AG09319 (cell line): ENCODE measurements at regions not wholly inside any gene's neighbourhood (a gene's known extent, or its start where the extent isn't known, plus 50 kb on each side); places are given as distances from the start of the nearest gene placed in this dataset.

ENCODE experiments used
- DNase-seq: peaks from one replicate; pipeline ENCODE4 v3.0.0-alpha.2; 2010; ENCODE audit warnings: low read depth; ENCODE audit errors: extremely low read depth
- TF ChIP-seq, protein P1 (sequence below): IDR thresholded peaks from 2 replicates; pipeline ENCODE4 v1.5.1; 2011; ENCODE audit warnings: low read depth, mild to moderate bottlenecking, inconsistent platforms, low read length, moderate library complexity

GRCh38 chr3:170814822-170815221 is 55.2 kb downstream of the RPL22L1 start:
- TF ChIP-seq, protein P1, sequence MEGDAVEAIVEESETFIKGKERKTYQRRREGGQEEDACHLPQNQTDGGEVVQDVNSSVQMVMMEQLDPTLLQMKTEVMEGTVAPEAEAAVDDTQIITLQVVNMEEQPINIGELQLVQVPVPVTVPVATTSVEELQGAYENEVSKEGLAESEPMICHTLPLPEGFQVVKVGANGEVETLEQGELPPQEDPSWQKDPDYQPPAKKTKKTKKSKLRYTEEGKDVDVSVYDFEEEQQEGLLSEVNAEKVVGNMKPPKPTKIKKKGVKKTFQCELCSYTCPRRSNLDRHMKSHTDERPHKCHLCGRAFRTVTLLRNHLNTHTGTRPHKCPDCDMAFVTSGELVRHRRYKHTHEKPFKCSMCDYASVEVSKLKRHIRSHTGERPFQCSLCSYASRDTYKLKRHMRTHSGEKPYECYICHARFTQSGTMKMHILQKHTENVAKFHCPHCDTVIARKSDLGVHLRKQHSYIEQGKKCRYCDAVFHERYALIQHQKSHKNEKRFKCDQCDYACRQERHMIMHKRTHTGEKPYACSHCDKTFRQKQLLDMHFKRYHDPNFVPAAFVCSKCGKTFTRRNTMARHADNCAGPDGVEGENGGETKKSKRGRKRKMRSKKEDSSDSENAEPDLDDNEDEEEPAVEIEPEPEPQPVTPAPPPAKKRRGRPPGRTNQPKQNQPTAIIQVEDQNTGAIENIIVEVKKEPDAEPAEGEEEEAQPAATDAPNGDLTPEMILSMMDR, result no peak
- DNase-seq, result no peak

DNA sequence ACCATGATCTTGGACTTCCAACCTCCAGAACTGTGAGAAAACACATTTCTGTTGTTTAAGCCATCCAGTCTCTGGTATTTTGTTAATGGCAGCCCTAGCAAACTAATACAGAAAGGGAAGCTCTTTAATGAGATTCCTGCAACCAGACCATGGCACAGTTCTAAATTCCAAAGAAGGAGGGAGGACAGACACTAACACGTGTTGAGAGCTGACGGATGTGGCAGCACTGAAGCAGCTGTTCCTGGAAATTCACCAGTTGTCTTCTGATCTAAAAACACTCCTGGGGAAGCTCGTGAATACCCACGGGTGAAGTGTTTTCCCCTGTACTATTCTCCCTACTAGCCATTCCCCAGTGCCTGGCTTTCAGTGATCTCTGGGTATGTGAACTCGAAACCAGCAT is 56.7 kb downstream of the RPL22L1 start:
- DNase-seq, result no peak
- TF ChIP-seq, protein P1, result no peak

DNA sequence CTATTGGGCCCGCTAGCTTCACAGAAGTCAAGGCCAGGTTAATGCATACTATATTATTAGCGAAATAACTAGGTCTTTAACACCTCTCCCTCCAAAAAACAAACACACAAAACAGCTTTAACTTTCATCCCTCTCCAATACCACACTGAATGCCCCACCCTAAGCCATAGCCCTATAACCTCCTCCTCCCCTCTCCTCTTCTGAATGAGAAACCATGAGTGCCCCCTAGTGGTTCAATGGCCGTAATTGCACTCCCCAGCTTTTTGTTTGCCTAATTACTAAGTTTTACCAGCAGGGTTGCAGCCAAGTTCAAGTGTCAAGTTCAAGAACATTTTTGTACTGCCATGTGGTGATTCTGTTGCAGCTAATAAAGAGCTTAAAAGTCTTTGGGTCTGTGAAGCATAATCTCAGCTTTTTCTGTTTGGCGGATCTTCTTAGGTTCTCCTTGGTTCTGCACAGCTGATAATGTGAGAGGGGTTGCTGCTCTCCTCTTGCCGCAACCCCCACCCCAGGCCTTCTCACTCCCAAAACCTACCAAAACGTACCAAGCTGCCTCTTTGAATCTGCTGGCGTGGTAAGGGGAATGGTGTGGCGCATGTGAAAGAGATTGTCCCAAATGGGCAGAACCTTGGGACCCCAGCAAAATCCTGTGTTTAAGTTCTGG is 57.9 kb downstream of the RPL22L1 start:
- TF ChIP-seq, protein P1, result peak; percentile 84
- DNase-seq, result peak; percentile 63

GRCh38 chr3:170811515-170811914 is 58.5 kb downstream of the RPL22L1 start:
- no peak for DNase-seq
- TF ChIP-seq, protein P1, result no peak

DNA sequence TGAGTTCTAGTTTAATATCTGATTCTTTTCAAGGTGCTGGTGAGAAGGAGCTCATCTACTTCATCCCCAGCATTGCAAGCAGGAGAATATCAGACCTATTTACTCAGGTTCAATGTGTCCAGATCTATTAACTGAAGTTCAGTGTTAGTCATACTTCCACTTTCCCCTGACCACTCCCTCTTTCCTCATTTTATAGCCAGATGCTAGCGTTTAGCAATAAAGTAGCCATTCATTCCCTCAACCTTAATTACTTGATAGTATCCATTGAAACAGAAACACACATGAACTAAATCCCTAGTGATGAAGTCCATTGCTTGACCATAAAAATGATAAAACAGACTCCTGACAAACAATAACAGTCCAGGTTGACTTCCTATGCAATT is 60.0 kb downstream of the RPL22L1 start:
- DNase-seq, result peak; percentile 48
- TF ChIP-seq, protein P1, result no peak

DNA sequence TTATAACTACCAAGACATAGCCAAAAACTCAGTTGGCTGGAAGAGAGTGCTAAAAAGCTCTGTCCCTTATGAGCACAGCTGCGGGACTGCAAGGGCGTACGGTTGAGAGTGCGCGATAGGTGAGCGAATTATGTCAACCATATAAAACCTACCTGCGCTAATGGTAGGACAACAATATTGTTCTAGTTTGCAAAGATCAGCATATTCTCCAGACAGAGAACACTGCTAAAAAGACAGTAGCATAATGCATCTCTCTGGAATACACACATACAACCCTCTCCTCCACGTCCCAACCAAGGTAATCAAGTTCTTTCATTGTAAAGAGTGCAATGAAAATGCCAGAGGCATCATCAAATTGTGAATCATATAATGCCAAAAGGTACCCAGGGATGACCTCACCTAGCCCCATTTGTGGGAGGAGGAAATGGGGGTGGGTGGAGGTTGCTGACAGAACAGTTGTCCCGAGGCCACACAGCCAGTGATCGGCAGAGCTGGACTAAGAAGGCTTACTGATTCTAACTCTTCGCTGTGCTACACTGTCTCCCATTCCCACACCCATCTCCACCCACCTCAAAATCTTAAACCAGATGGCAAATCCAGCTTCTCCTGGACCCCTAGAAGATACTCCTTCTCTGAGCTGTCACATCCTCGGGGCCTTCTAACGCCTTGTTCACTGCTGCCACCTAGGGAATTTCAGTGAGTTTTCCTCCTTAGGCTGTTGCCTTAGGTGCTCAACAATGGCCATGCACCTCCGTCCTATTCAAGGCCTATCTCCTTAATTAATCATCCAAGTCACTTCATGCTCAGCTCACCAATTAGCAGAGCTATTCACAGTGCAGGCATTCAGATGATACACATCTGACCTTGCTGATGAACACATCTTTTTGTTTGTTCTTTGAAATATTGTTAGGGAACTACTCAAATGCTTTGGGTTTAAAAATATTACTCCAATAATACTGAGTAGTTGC is 60.7 kb downstream of the RPL22L1 start:
- peak; percentile 57 for DNase-seq
- TF ChIP-seq, protein P1, result peak; percentile 74

DNA sequence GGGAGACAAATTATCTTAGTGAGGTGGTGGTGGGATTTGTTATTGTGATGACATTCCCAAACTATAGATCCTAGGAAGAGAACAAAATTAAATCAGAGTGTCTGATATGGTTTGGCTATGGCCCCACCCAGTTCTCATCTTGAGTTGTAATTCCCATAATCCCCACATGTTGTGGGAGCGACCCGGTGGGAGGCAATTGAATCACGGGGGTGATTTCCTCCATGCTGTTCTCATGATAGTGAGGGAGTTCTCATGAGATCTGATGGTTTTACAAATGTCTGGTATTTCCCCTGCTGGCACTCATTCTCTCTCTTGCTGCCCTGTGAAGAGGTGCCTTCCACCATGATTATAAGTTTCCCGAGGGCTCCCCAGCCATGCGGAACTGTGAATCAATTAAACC is 62.0 kb downstream of the RPL22L1 start:
- DNase-seq, result no peak
- TF ChIP-seq, protein P1, result no peak
